GM21528 (cell line): ENCODE measurements at regions not wholly inside any gene's neighbourhood (a gene's known extent, or its start where the extent isn't known, plus 50 kb on each side); places are given as distances from the start of the nearest gene placed in this dataset.
"Not testable (repeated sequence)": the region's sequence is repeated elsewhere in the genome, so short reads cannot be mapped to it uniquely, and the experiment has no call there.

Source experiments
- ATAC-seq: cut with Tn5 transposase; IDR thresholded peaks from one replicate; pipeline ENCODE4 v1.9.1; 2021; ENCODE audit warnings: mild to moderate bottlenecking, moderate library complexity; ENCODE audit not compliant: unreplicated experiment, low FRiP score

DNA sequence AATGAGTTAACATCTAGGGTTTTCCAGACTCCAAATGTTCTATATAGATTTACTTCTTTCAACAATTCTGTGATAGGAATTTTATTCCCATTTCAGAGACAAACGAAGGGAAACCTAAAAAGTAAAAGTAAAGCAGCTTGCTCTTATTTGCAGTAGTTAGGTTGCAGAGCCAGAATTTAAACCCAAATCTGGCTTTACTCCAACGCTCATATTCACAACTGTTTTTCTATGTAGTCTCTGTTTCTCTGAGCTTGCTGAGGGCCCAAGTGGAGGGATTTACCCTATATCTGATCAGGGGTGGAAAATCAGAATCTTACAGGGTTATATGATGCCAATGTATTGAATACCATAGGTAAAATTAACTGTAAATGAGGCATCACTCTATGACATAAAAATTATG lies 599.1 kb upstream of the GRIA3 start:
- ATAC-seq: no peak

DNA sequence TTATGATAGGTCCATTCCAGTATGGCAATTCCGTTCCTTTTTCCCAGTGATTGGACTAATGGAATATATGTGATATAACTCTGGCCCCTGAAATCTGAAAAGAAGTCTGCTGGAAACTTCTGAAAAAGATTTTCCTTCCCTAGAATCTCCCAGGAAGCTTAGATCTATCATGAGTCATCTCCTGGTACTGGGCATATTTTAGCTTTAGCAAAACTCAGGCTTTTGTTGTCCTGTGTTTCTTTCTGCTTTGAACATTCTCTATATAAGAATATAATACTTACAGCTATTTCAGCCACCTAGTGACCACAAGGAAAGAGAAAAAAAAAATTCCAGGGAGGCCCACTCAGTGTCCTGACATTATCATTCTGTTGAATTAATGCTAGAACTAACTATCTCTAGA lies 597.2 kb upstream of the GRIA3 start:
- ATAC-seq: no peak

DNA sequence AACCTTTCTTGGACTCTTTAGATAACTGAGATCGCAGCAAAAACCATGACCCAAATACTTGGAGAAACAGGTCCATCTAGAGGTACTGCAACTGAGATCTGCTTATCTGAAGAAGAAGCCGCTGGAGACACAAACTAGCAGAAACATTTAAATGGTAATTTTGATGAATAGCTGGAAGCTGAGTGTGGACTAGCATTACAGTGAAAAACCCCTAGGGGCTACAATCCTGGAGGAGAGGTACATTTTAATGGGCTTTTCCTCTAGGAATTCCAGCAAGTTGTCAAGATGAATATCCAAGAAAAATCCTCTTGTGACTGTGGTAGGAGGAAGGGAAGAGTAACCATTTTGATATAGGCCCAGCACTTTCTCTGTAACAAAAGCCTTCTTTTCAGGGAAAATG lies 592.5 kb upstream of the GRIA3 start:
- ATAC-seq: no peak

DNA sequence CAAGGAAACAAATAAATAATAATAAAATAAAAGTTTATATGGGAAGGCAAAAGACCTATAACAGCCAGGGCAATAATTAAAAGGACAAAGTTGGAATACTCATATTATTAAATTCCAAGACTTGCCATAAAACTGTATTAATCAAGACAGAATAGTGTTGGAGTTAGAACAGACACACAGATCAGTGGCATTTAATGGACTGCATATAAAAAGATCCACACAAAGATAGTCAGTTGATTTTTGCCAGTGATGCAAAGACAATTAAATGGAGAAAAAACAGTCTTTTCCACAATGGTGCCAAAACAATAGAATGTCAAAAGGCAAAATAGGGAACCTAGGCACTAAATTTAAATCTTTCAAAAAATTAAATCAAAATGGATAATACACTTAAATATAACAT lies 587.1 kb upstream of the GRIA3 start:
- ATAC-seq: no peak

DNA sequence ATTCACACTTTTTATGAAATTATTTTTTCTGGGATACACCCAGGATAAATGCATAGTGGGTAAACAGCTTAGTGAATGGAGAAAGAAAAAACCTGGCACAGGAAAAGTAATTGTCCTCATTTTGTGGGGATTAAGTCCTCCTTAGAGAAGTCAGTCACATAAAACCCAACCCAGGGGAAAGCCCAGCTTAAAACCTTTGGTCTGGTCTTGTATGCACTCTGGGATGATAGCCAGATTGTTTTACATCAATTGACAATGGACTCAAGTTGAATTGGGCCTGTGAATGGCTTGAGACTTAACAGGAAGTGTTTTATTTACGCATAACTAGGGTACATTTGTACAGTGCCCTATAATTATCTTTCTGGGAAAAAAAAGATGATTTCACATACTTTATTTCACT lies 561.3 kb upstream of the GRIA3 start:
- ATAC-seq: no peak

DNA sequence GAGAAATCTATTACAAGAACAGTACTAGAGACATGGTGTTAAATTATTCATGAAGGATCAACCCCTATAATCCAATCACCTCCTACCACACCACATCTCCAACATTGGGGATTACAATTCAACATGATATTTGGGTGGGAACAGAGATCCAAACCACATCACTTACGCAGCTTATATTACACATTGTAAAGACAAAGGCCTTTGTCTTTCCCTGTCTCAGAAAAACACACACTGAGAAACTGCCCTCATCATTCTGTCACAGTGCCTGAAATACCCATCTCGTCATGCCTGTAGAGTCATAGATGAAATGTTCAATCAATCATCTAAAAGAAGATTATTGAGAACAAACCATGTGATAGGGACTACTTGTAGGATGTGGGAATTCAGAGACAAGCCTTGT lies 558.8 kb upstream of the GRIA3 start:
- ATAC-seq: no peak

DNA sequence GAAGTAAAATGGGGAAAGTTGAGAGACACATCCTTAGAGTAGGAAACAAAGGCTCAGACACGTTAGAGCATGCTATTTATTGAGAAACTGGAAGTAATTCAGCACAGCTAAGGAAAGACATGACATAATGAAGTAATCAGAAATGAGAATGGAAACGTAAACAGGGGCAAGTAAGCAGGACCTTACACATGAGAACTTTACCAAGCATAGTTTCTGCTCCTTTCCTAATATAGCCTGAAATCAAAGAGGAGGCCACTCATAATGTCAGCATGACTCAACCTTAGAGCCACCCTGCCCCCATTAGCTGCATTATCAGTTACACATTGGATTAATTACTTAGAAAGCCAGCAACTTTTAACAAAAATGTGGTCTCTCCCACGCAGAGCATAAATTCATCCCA lies 558.3 kb upstream of the GRIA3 start:
- no peak for ATAC-seq

DNA sequence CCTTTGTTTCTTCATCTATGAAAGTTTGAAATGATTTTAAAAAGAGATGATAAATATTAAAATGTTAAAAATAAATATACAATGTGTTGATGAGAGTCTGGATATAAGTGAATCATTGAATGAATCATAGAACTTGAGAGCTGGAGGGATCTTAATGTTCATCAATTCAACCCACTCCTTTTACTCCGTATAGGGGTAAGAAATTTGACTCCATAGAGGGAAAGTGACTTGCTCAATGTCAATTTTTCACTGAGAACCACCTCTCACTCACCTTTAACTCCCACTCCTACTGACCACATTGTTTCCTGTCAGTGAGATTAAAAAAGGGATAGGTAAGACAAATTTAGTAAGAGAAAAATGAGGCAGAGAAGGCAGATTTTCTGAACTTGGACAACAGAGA lies 557.2 kb upstream of the GRIA3 start:
- no peak for ATAC-seq

DNA sequence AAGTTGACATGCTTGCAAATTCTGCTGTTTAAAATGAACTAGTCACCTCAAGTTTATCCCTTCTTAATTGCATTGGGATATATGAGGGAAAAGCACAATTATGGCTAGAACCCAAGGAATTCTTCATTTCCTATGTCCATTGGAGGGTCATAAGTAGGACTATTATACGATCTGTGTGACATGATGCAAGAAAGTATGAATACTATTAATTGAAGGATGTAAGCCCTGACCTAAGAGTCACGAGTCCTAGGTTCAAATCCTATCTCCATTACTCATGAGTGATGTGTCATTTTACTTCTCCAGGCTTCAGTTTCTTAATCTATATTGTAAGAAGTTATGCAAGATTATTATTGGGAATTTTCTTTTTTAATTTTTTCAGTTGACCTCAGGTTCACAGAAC lies 542.9 kb upstream of the GRIA3 start:
- no peak for ATAC-seq

DNA sequence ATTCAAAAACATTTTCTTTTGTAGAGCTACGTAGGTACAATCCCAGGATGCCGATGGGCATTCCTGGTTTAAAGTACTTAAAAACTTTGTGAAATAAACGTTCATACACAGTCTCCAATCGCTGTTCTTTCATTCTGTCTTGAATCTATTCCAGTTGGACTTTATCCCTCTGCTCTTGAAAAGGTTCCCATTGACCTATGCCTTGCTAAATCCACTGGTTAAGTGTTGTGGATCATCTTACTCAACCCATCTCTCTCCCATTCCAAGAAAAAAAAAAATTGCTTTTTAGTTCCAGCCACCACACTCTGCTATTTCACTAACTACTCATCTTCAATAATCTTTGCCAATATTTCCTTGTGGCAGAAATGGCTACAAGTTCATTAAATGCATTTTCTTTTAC lies 542.3 kb upstream of the GRIA3 start:
- ATAC-seq: no peak

DNA sequence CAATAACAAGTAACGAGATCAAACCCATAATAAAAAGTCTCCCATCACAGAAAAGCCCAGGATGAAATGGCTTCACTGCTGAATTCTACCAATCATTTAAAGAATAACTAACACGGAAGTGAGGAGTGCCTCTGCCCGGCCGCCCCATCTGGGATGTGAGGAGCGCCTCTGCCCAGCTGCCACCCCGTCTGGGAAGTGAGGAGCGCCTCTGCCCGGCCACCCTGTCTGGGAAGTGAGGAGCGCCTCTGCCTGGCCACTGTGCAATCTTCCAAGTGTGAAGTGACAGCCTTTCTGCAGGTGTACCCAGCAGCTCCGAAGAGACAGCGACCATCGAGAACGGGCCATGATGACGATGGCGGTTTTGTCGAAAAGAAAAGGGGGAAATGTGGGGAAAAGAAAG lies 528.8 kb upstream of the GRIA3 start:
- not testable (repeated sequence) for ATAC-seq

DNA sequence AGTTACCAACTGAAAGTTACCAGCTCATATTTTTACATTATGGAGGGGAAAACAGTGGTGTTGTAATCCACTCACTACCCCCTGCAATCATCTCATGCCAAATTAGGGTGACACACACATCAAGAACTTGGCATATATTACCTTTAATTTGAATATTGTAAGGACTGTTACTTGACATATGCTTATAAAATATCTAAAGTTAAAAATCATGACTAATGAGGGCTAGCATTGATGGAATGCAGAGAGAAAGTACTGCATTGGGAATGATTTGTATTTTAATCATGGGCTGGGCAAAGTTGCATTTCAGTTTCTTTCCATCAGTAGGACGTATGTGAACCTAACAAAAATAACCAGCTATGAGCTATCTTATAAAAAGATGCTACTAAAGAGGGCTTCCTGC lies 517.5 kb upstream of the GRIA3 start:
- ATAC-seq: no peak

DNA sequence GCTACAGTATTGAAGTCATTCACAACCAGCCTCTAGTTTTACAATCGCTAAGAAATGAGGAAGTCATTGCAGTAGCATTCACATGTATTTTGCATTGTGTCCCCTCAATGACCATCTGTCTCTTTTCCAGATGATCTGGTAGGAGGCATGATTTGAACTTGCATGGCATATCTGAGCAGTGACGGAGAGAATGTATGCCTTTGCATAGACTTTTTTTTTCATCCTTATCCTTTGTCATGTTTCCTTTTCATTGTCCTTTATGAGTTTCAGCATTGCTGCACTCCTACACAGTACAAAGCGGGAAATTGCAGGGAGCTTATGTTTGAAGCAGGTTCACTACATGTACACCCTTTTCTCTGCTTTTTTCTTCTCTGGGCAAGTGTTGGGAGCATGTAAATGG lies 516.4 kb upstream of the GRIA3 start:
- ATAC-seq: no peak

DNA sequence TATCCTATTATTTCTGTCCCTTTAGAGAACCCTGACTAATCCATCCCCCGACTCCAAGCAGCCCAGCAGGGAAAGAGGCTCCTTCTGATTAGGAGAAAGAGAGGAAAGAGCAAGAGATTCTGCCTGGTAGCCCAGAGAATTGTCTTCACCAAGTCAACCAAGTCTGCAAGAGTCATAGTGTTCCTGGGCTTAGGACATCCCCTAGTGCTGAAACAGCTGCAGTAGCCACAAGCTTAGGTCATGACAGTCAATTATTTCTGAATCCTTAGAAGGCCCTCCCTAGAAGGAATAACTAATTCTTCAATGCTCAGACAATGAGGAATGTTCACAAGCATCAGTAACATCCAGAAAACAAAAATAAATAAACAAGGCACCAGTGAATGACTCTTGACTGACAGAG lies 480.3 kb upstream of the GRIA3 start:
- no peak for ATAC-seq

DNA sequence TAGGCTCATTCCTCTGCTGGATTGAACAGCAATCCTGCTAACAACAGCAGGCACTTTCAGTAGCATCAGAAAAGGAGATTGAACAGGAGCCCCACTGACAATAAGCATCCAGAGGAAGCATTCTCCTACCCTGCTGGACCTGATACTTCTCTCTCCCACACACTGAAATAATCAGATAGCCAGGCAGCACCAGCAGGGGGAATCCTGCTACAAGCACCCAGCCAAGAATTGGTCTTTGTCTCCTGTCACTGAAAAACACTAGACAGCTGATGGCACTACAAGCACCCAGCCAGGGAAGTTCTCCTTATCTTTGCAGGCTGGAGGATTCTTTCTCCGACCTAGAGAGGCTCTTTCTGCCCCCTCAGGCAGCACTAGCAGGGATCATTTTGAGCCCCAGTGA lies 444.3 kb upstream of the GRIA3 start:
- ATAC-seq: no peak

DNA sequence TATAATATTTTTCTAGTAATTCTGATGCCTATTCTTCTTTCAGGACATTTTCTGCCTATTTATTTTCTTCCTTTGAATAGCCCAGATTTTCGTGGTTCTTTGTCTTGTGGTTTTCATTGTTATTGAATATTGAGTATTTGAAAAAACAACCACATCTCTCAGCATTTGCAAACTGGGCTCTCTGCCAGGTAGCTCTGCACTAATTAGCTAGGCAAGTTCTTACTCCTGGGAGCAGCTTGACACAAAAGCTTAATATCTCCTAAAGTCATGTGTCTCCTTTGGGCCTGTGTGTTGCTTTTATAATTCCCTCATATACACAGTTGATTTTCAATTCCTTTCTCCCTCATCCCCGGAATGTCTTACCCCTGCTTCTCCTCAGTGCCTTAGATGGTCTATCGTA lies 413.5 kb upstream of the GRIA3 start:
- no peak for ATAC-seq

DNA sequence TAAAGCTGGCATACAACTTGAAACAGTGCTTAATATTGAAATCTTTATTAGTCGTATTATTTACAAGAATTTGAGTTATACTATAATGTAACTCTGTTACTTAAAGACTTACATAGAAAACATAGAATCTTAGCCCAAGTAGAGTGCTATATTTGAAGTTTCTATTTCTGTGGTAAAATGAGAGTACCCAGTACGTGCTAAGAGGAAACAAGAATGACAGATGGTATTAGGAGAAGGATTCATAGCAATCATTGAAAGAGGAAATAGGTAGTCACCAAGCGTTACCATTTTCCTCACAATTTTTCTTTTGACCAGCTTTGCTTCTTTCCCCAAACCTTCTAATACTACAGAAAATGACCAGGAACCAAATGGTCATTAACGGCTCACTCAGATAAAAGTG lies 412.1 kb upstream of the GRIA3 start:
- no peak for ATAC-seq

DNA sequence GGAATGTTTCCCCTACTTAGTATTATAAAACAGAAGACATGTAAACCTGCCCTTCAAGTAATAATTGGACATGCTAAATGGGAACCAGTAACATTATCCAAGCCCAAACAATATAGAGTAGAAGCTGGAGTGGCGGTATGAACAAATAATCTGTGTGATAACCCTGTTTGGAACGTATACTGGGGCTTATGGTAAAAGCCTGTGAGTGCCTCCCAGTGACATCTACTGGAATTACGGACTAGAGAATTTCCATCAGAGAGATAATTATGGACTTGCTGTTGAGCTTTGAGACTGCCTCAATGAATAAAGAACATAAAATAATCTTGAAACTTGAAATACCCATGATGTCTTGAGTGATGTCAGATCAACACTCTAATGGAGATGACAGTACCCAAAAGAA lies 406.3 kb upstream of the GRIA3 start:
- ATAC-seq: no peak

DNA sequence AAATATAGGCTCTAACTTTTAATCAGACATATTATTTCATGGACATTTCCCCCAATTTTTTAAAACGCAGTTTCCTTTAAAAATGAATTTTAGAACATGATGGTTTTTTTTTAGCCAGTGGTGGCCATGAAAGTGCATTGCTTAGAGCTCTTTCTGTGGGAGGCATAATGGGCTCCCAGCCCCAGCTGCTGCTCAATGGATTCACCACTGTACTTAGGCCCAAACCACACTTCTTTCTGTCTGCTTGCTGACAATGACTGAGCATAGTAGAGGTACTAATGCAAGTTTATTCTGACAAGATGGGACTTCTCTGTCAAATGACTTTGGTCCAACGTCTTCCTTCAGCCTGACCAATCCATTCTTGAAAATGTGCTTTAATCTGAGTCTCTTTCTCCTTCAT lies 400.2 kb upstream of the GRIA3 start:
- no peak for ATAC-seq

DNA sequence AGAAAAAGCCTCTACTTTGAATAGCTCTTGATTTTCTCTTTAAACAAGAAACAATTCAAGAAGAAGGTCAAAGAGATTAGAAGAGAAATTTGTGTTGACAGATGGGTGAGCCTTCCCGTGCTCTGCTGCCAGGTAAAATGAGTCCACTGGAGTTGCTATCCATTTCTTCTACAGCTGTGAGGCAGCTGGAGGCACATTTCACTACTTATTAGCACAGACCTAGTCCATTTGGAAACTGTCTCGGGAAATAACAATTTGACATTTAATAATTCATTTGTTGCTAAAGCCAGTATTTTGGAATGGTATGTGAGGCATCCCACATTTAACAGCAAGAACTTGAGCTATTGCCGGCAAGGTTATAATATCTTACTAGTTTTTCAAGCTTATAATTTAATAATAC lies 396.8 kb upstream of the GRIA3 start:
- ATAC-seq: no peak

DNA sequence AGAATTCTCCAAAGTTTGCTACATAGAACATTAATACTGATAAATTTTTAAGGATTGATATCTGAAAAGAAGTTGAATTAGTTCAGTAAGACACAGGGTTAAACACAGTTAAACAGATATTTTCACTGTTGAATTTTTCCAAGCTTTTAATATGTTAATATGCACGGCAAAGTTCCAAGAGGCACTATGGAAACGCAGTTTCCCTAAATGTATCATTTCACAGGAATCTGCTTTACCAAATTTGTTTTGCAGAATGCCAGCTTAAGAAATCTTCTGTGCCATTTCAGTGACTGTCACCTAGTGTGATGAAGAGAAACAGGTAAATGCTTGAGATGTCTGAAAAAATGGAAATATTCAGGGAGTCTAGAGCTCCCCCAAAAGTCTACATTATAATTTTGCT lies 395.9 kb upstream of the GRIA3 start:
- ATAC-seq: no peak

DNA sequence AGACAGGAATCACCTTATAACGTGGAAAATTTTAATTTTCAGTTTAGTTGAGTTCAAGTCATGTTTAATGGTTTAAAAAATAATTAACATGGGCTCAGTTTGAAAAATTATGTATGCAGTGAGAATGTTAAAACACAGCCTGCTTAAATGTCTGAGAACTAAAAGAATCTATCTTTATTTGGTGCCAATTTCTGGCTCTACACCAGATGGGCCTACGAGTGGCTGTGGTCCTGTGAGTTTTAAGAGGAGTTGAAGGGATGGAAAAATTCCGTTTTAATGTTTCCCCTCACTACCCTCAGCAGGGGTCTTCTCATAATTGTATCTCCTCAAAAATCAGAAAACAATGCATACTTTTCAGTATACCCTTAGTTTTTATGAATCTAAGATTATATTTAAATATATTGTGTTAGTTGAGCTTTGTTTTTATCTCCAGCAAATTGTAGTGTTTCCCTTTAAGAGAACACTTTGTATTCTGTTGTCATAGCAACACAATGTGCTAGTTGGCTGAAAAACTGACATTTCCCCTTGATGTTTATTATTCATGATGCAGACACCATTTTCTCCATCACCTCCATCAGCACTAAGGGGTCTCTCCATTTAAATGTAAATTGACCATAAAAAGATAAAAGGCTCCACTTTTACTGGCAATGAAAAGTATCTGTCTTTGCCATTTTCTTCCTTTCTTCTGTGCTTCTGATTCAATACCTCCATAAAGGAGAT lies 393.5 kb upstream of the GRIA3 start:
- ATAC-seq: no peak

DNA sequence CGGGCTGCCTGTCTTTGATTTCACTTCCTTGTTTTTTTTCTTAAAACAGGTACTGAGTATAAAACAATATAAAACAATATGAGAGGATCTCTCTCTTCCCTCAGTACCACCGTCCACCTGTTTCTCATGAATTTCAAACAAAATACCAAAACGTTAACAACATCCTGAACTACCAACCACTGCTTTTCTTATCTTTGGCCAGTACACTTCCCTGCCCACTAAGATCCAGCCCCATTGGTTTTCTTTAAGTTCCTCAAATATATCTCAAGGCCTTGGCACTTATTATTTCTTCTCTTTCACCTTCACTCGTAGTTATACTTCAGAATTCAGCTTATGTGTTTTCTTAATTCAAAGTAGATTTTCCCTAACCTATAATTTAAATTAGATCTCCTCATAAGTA lies 370.2 kb upstream of the GRIA3 start:
- no peak for ATAC-seq
